ENCODE measurements at regions not wholly inside any gene's neighbourhood (a gene's known extent, or its start where the extent isn't known, plus 50 kb on each side); places are given as distances from the start of the nearest gene placed in this dataset.

DNA sequence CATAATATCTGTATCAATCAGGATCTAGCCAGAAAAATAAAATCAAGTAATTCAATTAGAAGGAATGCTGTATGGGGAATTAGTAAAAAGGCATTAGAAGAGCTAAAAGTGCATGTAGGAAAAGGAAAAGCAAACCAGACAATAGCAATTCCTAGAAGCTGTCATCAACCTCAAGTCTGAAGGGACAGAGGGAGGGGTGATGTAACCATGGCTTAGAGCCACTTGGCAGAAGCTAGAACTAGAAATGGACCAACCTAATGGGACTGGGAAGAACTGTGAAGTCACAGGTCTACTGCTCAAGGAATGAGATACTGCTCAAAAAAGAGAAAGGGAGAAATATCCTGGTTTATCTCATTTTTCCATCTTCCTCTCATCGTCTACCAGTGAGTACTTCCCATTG is 590.7 kb upstream of the SGO1 start:
- TF ChIP-seq, protein P1, sequence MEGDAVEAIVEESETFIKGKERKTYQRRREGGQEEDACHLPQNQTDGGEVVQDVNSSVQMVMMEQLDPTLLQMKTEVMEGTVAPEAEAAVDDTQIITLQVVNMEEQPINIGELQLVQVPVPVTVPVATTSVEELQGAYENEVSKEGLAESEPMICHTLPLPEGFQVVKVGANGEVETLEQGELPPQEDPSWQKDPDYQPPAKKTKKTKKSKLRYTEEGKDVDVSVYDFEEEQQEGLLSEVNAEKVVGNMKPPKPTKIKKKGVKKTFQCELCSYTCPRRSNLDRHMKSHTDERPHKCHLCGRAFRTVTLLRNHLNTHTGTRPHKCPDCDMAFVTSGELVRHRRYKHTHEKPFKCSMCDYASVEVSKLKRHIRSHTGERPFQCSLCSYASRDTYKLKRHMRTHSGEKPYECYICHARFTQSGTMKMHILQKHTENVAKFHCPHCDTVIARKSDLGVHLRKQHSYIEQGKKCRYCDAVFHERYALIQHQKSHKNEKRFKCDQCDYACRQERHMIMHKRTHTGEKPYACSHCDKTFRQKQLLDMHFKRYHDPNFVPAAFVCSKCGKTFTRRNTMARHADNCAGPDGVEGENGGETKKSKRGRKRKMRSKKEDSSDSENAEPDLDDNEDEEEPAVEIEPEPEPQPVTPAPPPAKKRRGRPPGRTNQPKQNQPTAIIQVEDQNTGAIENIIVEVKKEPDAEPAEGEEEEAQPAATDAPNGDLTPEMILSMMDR (IDR thresholded peaks at IDR 0.05; ENCODE audit: low read depth, low read length) = no peak
- no peak for TF ChIP-seq POLR2A (IDR thresholded peaks at IDR 0.05; ENCODE audit: extremely low read depth, insufficient read length)
- TF ChIP-seq, protein P2, sequence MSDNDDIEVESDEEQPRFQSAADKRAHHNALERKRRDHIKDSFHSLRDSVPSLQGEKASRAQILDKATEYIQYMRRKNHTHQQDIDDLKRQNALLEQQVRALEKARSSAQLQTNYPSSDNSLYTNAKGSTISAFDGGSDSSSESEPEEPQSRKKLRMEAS (IDR thresholded peaks at IDR 0.05; ENCODE audit: low read depth, low read length) = no peak
- TF ChIP-seq MYC (IDR thresholded peaks at IDR 0.05; ENCODE audit: low read depth, low read length) = no peak

Measured in NB4 (cell line).